Neural cell (in vitro differentiated cells): ENCODE measurements at regions not wholly inside any gene's neighbourhood (a gene's known extent, or its start where the extent isn't known, plus 50 kb on each side); places are given as distances from the start of the nearest gene placed in this dataset.

Experiments used
- H2AFZ ChIP-seq: fragments of 200-600, 300-800 bp; sonication (generic), shearing (Covaris generic); 2 replicates; pipeline ENCODE4 v1.6.0; 2014; ENCODE audit warnings: low read depth, mild to moderate bottlenecking, antibody characterized with exemption, low read length, moderate library complexity
- H3F3A ChIP-seq: fragments of 200-600 bp; shearing (Covaris generic); 2 replicates; pipeline ENCODE4 v1.6.1; 2016; ENCODE audit warnings: mild to moderate bottlenecking, moderate library complexity, mixed read lengths, antibody characterized with exemption, low read length; ENCODE audit not compliant: insufficient read depth, poor library complexity, severe bottlenecking
- H3K27ac ChIP-seq: fragments of 200-600, 300-800 bp; sonication (generic), shearing (Covaris generic); 2 replicates; pipeline ENCODE4 v1.5.1; 2014; ENCODE audit warnings: mild to moderate bottlenecking, low read length, moderate library complexity
- H3K27me3 ChIP-seq: fragments of 300-800, 200-600 bp; sonication (generic), shearing (Covaris generic); 2 replicates; pipeline ENCODE4 v1.6.0; 2014; ENCODE audit warnings: mild to moderate bottlenecking, low read depth, low read length, moderate library complexity; ENCODE audit not compliant: insufficient read depth
- H3K36me3 ChIP-seq: fragments of 300-800, 200-600 bp; sonication (generic), shearing (Covaris generic); 2 replicates; pipeline ENCODE4 v1.5.1; 2014; ENCODE audit warnings: mild to moderate bottlenecking, antibody characterized with exemption, low read length, moderate library complexity; ENCODE audit not compliant: insufficient read depth
- H3K4me2 ChIP-seq: fragments of 300-800, 200-600 bp; sonication (generic), shearing (Covaris generic); 2 replicates; pipeline ENCODE4 v1.6.0; 2014; ENCODE audit warnings: mild to moderate bottlenecking, low read length
- H3K4me3 ChIP-seq: fragments of 300-800, 200-600 bp; sonication (generic), shearing (Covaris generic); 2 replicates; pipeline ENCODE4 v1.5.1; 2014; ENCODE audit warnings: mild to moderate bottlenecking, low read length, moderate library complexity
- H3K79me2 ChIP-seq: fragments of 200-600 bp; shearing (Covaris generic); replicated peaks from 2 replicates; pipeline ENCODE4 v1.6.0; 2014; ENCODE audit warnings: mild to moderate bottlenecking, low read length, moderate library complexity; ENCODE audit not compliant: insufficient read depth
- H3K9ac ChIP-seq: fragments of 300-800, 200-600 bp; sonication (generic), shearing (Covaris generic); 2 replicates; pipeline ENCODE4 v1.6.1; 2016; ENCODE audit warnings: mild to moderate bottlenecking, low read length, mixed read lengths
- H3K9me2 ChIP-seq: fragments of 200-600 bp; shearing (Covaris generic); 2 replicates; pipeline ENCODE4 v1.6.1; 2016; ENCODE audit warnings: mild to moderate bottlenecking, low read length, mixed read lengths; ENCODE audit not compliant: insufficient read depth
- H3K9me3 ChIP-seq: fragments of 200-600, 300-800 bp; sonication (generic), shearing (Covaris generic); 2 replicates; pipeline ENCODE4 v1.6.1; 2016; ENCODE audit warnings: mild to moderate bottlenecking, mixed run types, low read length, moderate library complexity, mixed read lengths
- H4K20me1 ChIP-seq: fragments of 200-600 bp; shearing (Covaris generic); 2 replicates; pipeline ENCODE4 v1.6.1; 2016; ENCODE audit warnings: mild to moderate bottlenecking, mixed run types; ENCODE audit not compliant: insufficient read depth
- CTCF ChIP-seq: fragments of 450-650 bp; IDR thresholded peaks from 2 replicates; pipeline ENCODE4 v1.5.1; 2014; ENCODE audit warnings: antibody characterized with exemption, mild to moderate bottlenecking, moderate library complexity; ENCODE audit not compliant: poor library complexity, severe bottlenecking
- EP300 ChIP-seq: fragments of 450-650 bp; conservative IDR thresholded peaks from 2 replicates; pipeline ENCODE4 v1.6.1; 2014; ENCODE audit warnings: antibody characterized with exemption, mild to moderate bottlenecking, moderate library complexity; ENCODE audit not compliant: poor library complexity, severe bottlenecking
- EZH2 ChIP-seq: fragments of 200-600, 300-800 bp; shearing (Covaris generic), sonication (generic); IDR thresholded peaks from 2 replicates; pipeline ENCODE4 v1.6.1; 2014; ENCODE audit warnings: antibody characterized with exemption, low read length, borderline replicate concordance, mild to moderate bottlenecking; ENCODE audit not compliant: insufficient read depth, poor library complexity, severe bottlenecking
- MXI1 ChIP-seq: fragments of 450-650 bp; conservative IDR thresholded peaks from 2 replicates; pipeline ENCODE4 v1.6.1; 2014; ENCODE audit warnings: antibody characterized with exemption, mild to moderate bottlenecking; ENCODE audit not compliant: poor library complexity, severe bottlenecking
- POLR2AphosphoS5 ChIP-seq: IDR thresholded peaks from 2 replicates; pipeline ENCODE4 v1.6.1; 2012
- RAD21 ChIP-seq: fragments of 450-650 bp; conservative IDR thresholded peaks from 2 replicates; pipeline ENCODE4 v1.6.1; 2014; ENCODE audit warnings: antibody characterized with exemption, mild to moderate bottlenecking, moderate library complexity
- REST ChIP-seq: IDR thresholded peaks from 2 replicates; pipeline ENCODE4 v1.6.1; 2012; ENCODE audit warnings: borderline replicate concordance
- SMC3 ChIP-seq: fragments of 450-650 bp; conservative IDR thresholded peaks from 2 replicates; pipeline ENCODE4 v1.6.1; 2014; ENCODE audit warnings: antibody characterized with exemption, mild to moderate bottlenecking, moderate library complexity; ENCODE audit not compliant: poor library complexity
- TAF1 ChIP-seq: IDR thresholded peaks from 2 replicates; pipeline ENCODE4 v1.6.1; 2012; ENCODE audit warnings: low read depth

GRCh38 chr1:47694011-47694890, 256.4 kb downstream of the FOXD2 start:
- no peaks in the 10 kb centered on the region for H3K36me3 ChIP-seq
- no peak for TF ChIP-seq SMC3
- TF ChIP-seq CTCF, result no peak
- no peak for TF ChIP-seq REST
- TF ChIP-seq MXI1, result no peak
- no peak for TF ChIP-seq EP300
- no peak for TF ChIP-seq POLR2AphosphoS5
- TF ChIP-seq EZH2, result no peak
- TF ChIP-seq RAD21, result no peak
- TF ChIP-seq TAF1, result no peak
- H3K9ac ChIP-seq, result no peak overlapping the region
- H3K9me2 ChIP-seq, result no peaks in the 10 kb centered on the region
- H4K20me1 ChIP-seq, result no peaks in the 10 kb centered on the region
- H3K27ac ChIP-seq, result no peak overlapping the region
- H3F3A ChIP-seq, result no peaks in the 10 kb centered on the region
- H3K4me3 ChIP-seq, result no peak overlapping the region
- H3K27me3 ChIP-seq, result no peaks in the 10 kb centered on the region
- no peaks in the 10 kb centered on the region for H3K9me3 ChIP-seq
- no peaks in the 10 kb centered on the region for H3K79me2 ChIP-seq
- no peak overlapping the region for H3K4me2 ChIP-seq
- no peak overlapping the region for H2AFZ ChIP-seq

- Histone ChIP-seq H4K20me1 (no peaks in the 10 kb centered on the region), H2AFZ (no peak overlapping the region), H3K9me3 (no peaks in the 10 kb centered on the region), H3K9me2 (no peaks in the 10 kb centered on the region), H3F3A (no peaks in the 10 kb centered on the region), H3K4me2 (no peak overlapping the region), H3K36me3 (no peaks in the 10 kb centered on the region), H3K79me2 (no peaks in the 10 kb centered on the region), H3K9ac (no peak overlapping the region), H3K27ac (no peak overlapping the region), H3K27me3 (no peaks in the 10 kb centered on the region), H3K4me3 (no peak overlapping the region)
- TF ChIP-seq RAD21 (no peak), TAF1 (no peak), MXI1 (no peak), POLR2AphosphoS5 (no peak), EZH2 (no peak), SMC3 (no peak), CTCF (no peak), REST (no peak), EP300 (no peak)
Measured at GRCh38 chr1:47696404-47696736, 258.5 kb downstream of the FOXD2 start.
